ENCODE measurements at regions not wholly inside any gene's neighbourhood (a gene's known extent, or its start where the extent isn't known, plus 50 kb on each side); places are given as distances from the start of the nearest gene placed in this dataset.

DNA sequence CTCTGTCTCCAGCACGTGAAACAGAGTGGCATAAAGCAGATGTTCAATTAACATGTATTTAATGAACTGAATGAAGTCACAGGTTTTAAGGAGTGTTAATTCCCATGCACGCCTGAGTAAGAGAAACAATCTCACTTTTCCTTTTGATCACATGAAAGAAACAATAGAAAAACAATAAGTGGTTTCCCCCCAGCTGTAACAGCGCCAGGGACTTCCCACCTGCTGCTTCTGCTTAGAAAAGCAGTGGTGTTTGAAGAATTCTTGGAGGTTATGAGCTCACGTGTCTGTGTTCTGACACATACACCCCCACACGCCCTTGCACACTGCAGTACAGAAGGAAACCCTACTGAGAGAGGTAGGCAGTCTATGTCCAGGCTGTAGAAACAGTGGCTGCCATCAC, 51.3 kb upstream of the FRMD4A start:
- no peaks in the 10 kb centered on the region for H3K27me3 ChIP-seq
- no peaks in the 10 kb centered on the region for H3K4me1 ChIP-seq
- no peak for DNase-seq (ENCODE audit: low spot score in 2 of 2)
- intact Hi-C loops (cut with DNase I): no loop called here
- H3K36me3 ChIP-seq: no peaks in the 10 kb centered on the region
- H3K4me3 ChIP-seq: no peak overlapping the region
- no peak overlapping the region for H3K27ac ChIP-seq
- H3K9me3 ChIP-seq: no peaks in the 10 kb centered on the region
- TF ChIP-seq, protein P1, sequence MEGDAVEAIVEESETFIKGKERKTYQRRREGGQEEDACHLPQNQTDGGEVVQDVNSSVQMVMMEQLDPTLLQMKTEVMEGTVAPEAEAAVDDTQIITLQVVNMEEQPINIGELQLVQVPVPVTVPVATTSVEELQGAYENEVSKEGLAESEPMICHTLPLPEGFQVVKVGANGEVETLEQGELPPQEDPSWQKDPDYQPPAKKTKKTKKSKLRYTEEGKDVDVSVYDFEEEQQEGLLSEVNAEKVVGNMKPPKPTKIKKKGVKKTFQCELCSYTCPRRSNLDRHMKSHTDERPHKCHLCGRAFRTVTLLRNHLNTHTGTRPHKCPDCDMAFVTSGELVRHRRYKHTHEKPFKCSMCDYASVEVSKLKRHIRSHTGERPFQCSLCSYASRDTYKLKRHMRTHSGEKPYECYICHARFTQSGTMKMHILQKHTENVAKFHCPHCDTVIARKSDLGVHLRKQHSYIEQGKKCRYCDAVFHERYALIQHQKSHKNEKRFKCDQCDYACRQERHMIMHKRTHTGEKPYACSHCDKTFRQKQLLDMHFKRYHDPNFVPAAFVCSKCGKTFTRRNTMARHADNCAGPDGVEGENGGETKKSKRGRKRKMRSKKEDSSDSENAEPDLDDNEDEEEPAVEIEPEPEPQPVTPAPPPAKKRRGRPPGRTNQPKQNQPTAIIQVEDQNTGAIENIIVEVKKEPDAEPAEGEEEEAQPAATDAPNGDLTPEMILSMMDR (IDR thresholded peaks at IDR 0.05): no peak

DNA sequence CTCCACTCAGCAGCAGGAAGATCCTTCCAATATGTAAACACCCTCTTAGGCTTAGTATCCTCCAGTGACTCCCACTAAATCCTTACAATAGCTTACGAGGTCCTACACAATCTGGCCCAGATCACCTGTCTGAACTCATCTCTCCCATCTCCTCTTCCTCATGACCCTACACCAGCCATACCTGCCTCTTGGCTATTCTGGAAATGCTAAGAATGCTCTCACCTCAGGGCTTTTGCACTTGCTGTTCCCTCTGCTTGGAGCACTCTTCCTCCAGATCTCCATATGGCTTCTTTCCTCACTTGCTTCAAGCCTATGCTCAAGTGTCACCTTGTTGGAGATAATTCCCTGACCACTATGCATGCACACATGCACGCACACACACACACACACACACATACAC, 50.8 kb upstream of the FRMD4A start:
- H3K27me3 ChIP-seq: no peaks in the 10 kb centered on the region
- no peak for DNase-seq (ENCODE audit: low spot score in 2 of 2)
- no peaks in the 10 kb centered on the region for H3K9me3 ChIP-seq
- intact Hi-C loops (cut with DNase I): no loop called here
- no peak overlapping the region for H3K4me3 ChIP-seq
- H3K27ac ChIP-seq: no peak overlapping the region
- TF ChIP-seq, protein P1 (IDR thresholded peaks at IDR 0.05): no peak
- no peaks in the 10 kb centered on the region for H3K36me3 ChIP-seq
- H3K4me1 ChIP-seq: no peaks in the 10 kb centered on the region

DNA sequence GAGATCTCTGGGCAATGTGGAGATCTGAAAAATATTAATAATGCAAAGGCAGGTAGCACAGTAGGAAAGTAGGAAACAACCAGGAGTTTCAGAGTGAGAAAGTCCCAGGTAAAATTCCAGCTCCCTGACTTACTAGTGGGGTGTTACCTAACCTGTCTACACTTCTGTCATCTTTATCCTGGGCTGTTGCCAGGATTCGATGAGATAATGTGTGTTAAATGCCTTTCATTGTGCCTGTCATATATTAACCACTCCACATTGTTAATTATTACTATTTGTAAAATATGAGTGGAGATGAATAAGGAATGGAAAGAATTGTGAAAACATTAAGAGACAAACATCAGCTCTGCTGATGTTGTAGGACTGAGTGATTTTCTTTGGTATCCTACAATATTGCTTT, 50.0 kb upstream of the FRMD4A start:
- H3K27me3 ChIP-seq: no peaks in the 10 kb centered on the region
- H3K4me3 ChIP-seq: no peak overlapping the region
- no peak for DNase-seq (ENCODE audit: low spot score in 2 of 2)
- intact Hi-C loops (cut with DNase I): no loop called here
- no peaks in the 10 kb centered on the region for H3K4me1 ChIP-seq
- no peak overlapping the region for H3K27ac ChIP-seq
- H3K9me3 ChIP-seq: no peaks in the 10 kb centered on the region
- TF ChIP-seq, protein P1 (IDR thresholded peaks at IDR 0.05): no peak
- H3K36me3 ChIP-seq: no peaks in the 10 kb centered on the region
